H1 (cell line): ENCODE measurements at regions not wholly inside any gene's neighbourhood (a gene's known extent, or its start where the extent isn't known, plus 50 kb on each side); places are given as distances from the start of the nearest gene placed in this dataset.

ENCODE experiments used
- CTCF ChIA-PET: fragments of 300-600 bp; sonication (Branson Sonifier 250); formaldehyde crosslinking; loops from one replicate; lab custom pipeline; 2021; ENCODE audit not compliant: partially characterized antibody; lab: Charles Lee
- POLR2A ChIA-PET: fragments of 300-600 bp; sonication (Branson Sonifier 250); formaldehyde crosslinking; loops from one replicate; lab custom pipeline; 2021; ENCODE audit warnings: inconsistent platforms; ENCODE audit not compliant: partially characterized antibody; lab: Charles Lee
- DNase-seq, 2 experiments: peaks; one replicate each; pipeline versions ENCODE4 v3.0.0 to v3.0.0-alpha.2; 2010 to 2022; ENCODE audit warnings: low spot score in 2 of 2, low read depth in 1 of 2, mixed read lengths in 1 of 2
- FAIRE-seq: peaks from 2 replicates; lab custom pipeline; 2011; peaks lifted over from hg19 to GRCh38; lab: Jason Lieb, UNC
- H2AFZ ChIP-seq: 2 replicates; pipeline ENCODE4 v1.8.1; 2012; ENCODE audit warnings: low read length, inconsistent platforms
- H2AK5ac ChIP-seq: 2 replicates; pipeline ENCODE4 v1.6.1; 2013; ENCODE audit warnings: low read depth, low read length
- H2BK120ac ChIP-seq: replicated peaks from 2 replicates; pipeline ENCODE3; 2013; ENCODE audit warnings: low read depth, low read length, inconsistent platforms
- H2BK12ac ChIP-seq: 2 replicates; pipeline ENCODE4 v1.6.1; 2013; ENCODE audit warnings: low read depth, low read length
- H2BK15ac ChIP-seq: 2 replicates; pipeline ENCODE4 v1.6.1; 2013; ENCODE audit warnings: low read length
- H2BK20ac ChIP-seq: 2 replicates; pipeline ENCODE4 v1.6.1; 2013; ENCODE audit warnings: low read length
- H2BK5ac ChIP-seq: 2 replicates; pipeline ENCODE4 v1.6.1; 2013; ENCODE audit warnings: low read depth, low read length
- H3K14ac ChIP-seq: 2 replicates; pipeline ENCODE4 v1.6.1; 2013; ENCODE audit warnings: inconsistent platforms; ENCODE audit not compliant: insufficient read length
- H3K18ac ChIP-seq: 2 replicates; pipeline ENCODE4 v1.6.1; 2013; ENCODE audit warnings: low read length; ENCODE audit errors: extremely low read depth
- H3K23ac ChIP-seq: 2 replicates; pipeline ENCODE4 v1.6.1; 2013; ENCODE audit warnings: inconsistent platforms; ENCODE audit not compliant: insufficient read length
- H3K23me2 ChIP-seq: 2 replicates; pipeline ENCODE4 v1.6.1; 2013; ENCODE audit warnings: low read depth, low read length
- H3K27ac ChIP-seq: 2 replicates; pipeline ENCODE4 v1.6.1; 2011; ENCODE audit warnings: low read depth, low read length, inconsistent platforms
- H3K27me3 ChIP-seq, 4 experiments: replicated peaks in 1 of 4; 1 replicate in 1 of 4; 2 replicates in 3 of 4; pipeline versions ENCODE4 v1.6.1 to v1.8.1; 2011 to 2013; ENCODE audit warnings: low read length in 3 of 4, mild to moderate bottlenecking in 3 of 4, inconsistent platforms in 2 of 4, mixed read lengths in 2 of 4, moderate library complexity in 1 of 4; ENCODE audit not compliant: control insufficient read depth in 3 of 4, insufficient read depth in 3 of 4; ENCODE audit errors: extremely low read depth in 1 of 4
- H3K36me3 ChIP-seq, 4 experiments: 2 replicates each; pipeline versions ENCODE4 v1.6.1 to v1.8.1; 2011 to 2013; ENCODE audit warnings: mild to moderate bottlenecking in 4 of 4, low read length in 3 of 4, moderate library complexity in 2 of 4, control low read depth in 1 of 4, inconsistent platforms in 1 of 4; ENCODE audit not compliant: insufficient read depth in 4 of 4, control insufficient read depth in 2 of 4
- H3K4ac ChIP-seq: replicated peaks from 2 replicates; pipeline ENCODE3; 2013; ENCODE audit warnings: low read length, low read depth, mixed read lengths, inconsistent platforms; ENCODE audit not compliant: insufficient read length
- H3K4me1 ChIP-seq, 4 experiments: replicated peaks in 1 of 4; 1 replicate in 1 of 4; 2 replicates in 3 of 4; pipeline versions ENCODE4 v1.6.1 to v1.8.1; 2011 to 2013; ENCODE audit warnings: low read length in 3 of 4, inconsistent platforms in 2 of 4, mixed read lengths in 1 of 4; ENCODE audit not compliant: insufficient read depth in 4 of 4, control insufficient read depth in 3 of 4
- H3K4me2 ChIP-seq, 2 experiments: 2 replicates each; pipeline versions ENCODE4 v1.6.1 to v1.8.1; 2011 to 2013; ENCODE audit warnings: low read depth in 2 of 2, low read length in 2 of 2, control low read depth in 1 of 2, inconsistent platforms in 1 of 2, mild to moderate bottlenecking in 1 of 2; ENCODE audit not compliant: insufficient read depth in 1 of 2
- H3K4me3 ChIP-seq, 4 experiments: fragments of 200-600, 300-600 bp in 1 of 4; sonication (generic), shearing (Covaris generic), sonication (Bioruptor Twin) in 1 of 4; 2 replicates each; pipeline versions ENCODE4 v1.5.1 to v1.8.1; 2011 to 2016; ENCODE audit warnings: low read length in 4 of 4, low read depth in 3 of 4, control low read depth in 2 of 4, inconsistent platforms in 2 of 4, mild to moderate bottlenecking in 2 of 4, mixed read lengths in 1 of 4, moderate library complexity in 1 of 4; ENCODE audit not compliant: insufficient read depth in 2 of 4; ENCODE audit errors: extremely low read depth in 1 of 4
- H3K56ac ChIP-seq: replicated peaks from 2 replicates; pipeline ENCODE3; 2013; ENCODE audit warnings: low read depth, mild to moderate bottlenecking, mixed read lengths, low read length, inconsistent platforms; ENCODE audit not compliant: insufficient read length
- H3K79me1 ChIP-seq: 2 replicates; pipeline ENCODE4 v1.6.1; 2013; ENCODE audit warnings: low read depth, low read length, control low read depth
- H3K79me2 ChIP-seq, 2 experiments: 2 replicates each; pipeline versions ENCODE4 v1.6.1 to v1.8.1; 2012 to 2013; ENCODE audit warnings: low read length in 2 of 2, mild to moderate bottlenecking in 2 of 2, inconsistent platforms in 1 of 2; ENCODE audit not compliant: insufficient read depth in 2 of 2, control insufficient read depth in 1 of 2
- H3K9ac ChIP-seq, 4 experiments: replicated peaks in 1 of 4; 1 replicate in 1 of 4; 2 replicates in 3 of 4; pipeline versions ENCODE4 v1.6.1 to v1.8.1; 2011 to 2013; ENCODE audit warnings: low read depth in 3 of 4, low read length in 3 of 4, control low read depth in 2 of 4, mild to moderate bottlenecking in 2 of 4, moderate library complexity in 2 of 4, inconsistent platforms in 1 of 4; ENCODE audit errors: extremely low read depth in 1 of 4
- H3K9me3 ChIP-seq, 2 experiments: 2 replicates each; pipeline versions ENCODE4 v1.6.1 to v1.8.1; 2012 to 2013; ENCODE audit warnings: mild to moderate bottlenecking in 2 of 2, moderate library complexity in 2 of 2, control low read depth in 1 of 2, inconsistent platforms in 1 of 2, low read depth in 1 of 2, low read length in 1 of 2, mixed read lengths in 1 of 2; ENCODE audit not compliant: insufficient read depth in 2 of 2
- H4K20me1 ChIP-seq, 2 experiments: replicated peaks in 1 of 2; 2 replicates each; pipeline versions ENCODE3 to v1.8.1; 2011 to 2013; ENCODE audit warnings: inconsistent platforms in 2 of 2, low read length in 2 of 2, mild to moderate bottlenecking in 1 of 2; ENCODE audit not compliant: insufficient read depth in 2 of 2, control insufficient read depth in 1 of 2
- H4K5ac ChIP-seq: 2 replicates; pipeline ENCODE4 v1.6.1; 2013; ENCODE audit warnings: low read length, low read depth, mixed read lengths, inconsistent platforms; ENCODE audit not compliant: insufficient read length
- H4K8ac ChIP-seq: 2 replicates; pipeline ENCODE4 v1.8.0; 2013; ENCODE audit warnings: mild to moderate bottlenecking, moderate library complexity, low read length, inconsistent platforms; ENCODE audit not compliant: insufficient read depth; ENCODE audit errors: extremely low read depth
- H4K91ac ChIP-seq: replicated peaks from 2 replicates; pipeline ENCODE3; 2013; ENCODE audit warnings: low read length, mixed read lengths, inconsistent platforms; ENCODE audit not compliant: insufficient read length
- BRCA1 ChIP-seq: IDR thresholded peaks from 2 replicates; pipeline ENCODE4 v1.6.1; 2012; ENCODE audit warnings: low read depth, low read length, improper control_type of control experiment
- CBX5 ChIP-seq: fragments of 300-800, 300-1000 bp; sonication (generic); IDR thresholded peaks from 2 replicates; pipeline ENCODE4 v1.7.1; 2016; ENCODE audit warnings: antibody characterized with exemption, low read length, low read depth
- CHD2 ChIP-seq: IDR thresholded peaks from 2 replicates; pipeline ENCODE4 v1.6.1; 2012; ENCODE audit warnings: low read length, improper control_type of control experiment
- NANOG ChIP-seq: IDR thresholded peaks from 2 replicates; pipeline ENCODE4 v1.6.1; 2011; ENCODE audit warnings: low read length, low read depth, mild to moderate bottlenecking, inconsistent platforms; ENCODE audit not compliant: insufficient read depth, poor library complexity, severe bottlenecking
- POLR2A ChIP-seq, 2 experiments: IDR thresholded peaks; 1 replicate in 1 of 2; 2 replicates in 1 of 2; pipeline ENCODE4 v1.6.1; 2011; ENCODE audit warnings: low read depth in 2 of 2, low read length in 2 of 2, mild to moderate bottlenecking in 2 of 2; ENCODE audit errors: control extremely low read depth in 1 of 2
- RFX5 ChIP-seq: IDR thresholded peaks from 2 replicates; pipeline ENCODE4 v1.6.1; 2011; ENCODE audit warnings: low read depth, low read length, improper control_type of control experiment, borderline replicate concordance
- SUZ12 ChIP-seq: fragments of 200-600 bp; sonication (generic); IDR thresholded peaks from 2 replicates; pipeline ENCODE4 v1.6.1; 2012; ENCODE audit warnings: mild to moderate bottlenecking, inconsistent platforms, low read length, moderate library complexity, mixed read lengths
- YY1 ChIP-seq: IDR thresholded peaks from 2 replicates; pipeline ENCODE4 v1.6.1; 2011; ENCODE audit warnings: low read depth, mild to moderate bottlenecking, low read length
- TF ChIP-seq, protein P1 (sequence below): IDR thresholded peaks from 2 replicates; pipeline ENCODE4 v1.6.1; 2012; ENCODE audit warnings: low read length, inconsistent platforms
- TF ChIP-seq, protein P2 (sequence below), 3 experiments: IDR thresholded peaks; 1 replicate in 2 of 3; 2 replicates in 1 of 3; pipeline versions ENCODE4 v1.5.1 to v1.6.1; 2011; ENCODE audit warnings: low read length in 3 of 3, mild to moderate bottlenecking in 3 of 3, inconsistent platforms in 2 of 3, low read depth in 1 of 3, moderate library complexity in 1 of 3; ENCODE audit not compliant: insufficient read depth in 1 of 3; ENCODE audit errors: control extremely low read depth in 1 of 3
- TF ChIP-seq, protein P3 (sequence below): IDR thresholded peaks from 2 replicates; pipeline ENCODE4 v1.6.1; 2011; ENCODE audit warnings: low read depth, mild to moderate bottlenecking, low read length; ENCODE audit not compliant: insufficient read depth

DNA sequence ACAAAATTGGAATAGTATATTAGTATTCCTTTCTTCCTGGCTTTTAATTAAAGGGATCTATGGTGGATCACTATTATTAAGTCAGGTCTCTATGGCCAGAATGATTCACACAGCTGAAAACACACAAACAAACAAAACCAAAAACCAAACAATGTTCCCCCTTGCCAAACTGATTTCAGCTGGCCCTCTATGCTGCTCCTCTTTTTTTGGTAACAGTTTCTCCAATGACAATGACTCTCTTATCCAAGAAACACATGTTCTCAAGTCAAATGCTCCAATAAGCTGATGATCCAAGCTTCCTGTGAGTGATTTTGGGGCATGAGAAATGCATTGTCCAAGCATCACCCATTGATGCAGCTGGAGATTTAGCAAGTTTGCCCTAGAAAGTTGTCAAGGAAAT lies 193.4 kb upstream of the TUT7 start:
- POLR2A ChIA-PET, result no interaction called here
- DNase-seq, result no peak
- Histone ChIP-seq H2BK12ac (no peak overlapping the region), H3K79me2 (no peaks in the 10 kb centered on the region), H2AFZ (no peak overlapping the region), H4K20me1 (no peaks in the 10 kb centered on the region), H3K18ac (no peak overlapping the region), H2BK5ac (no peak overlapping the region; the same call in 1 of the 2 replicates), H3K27me3 (no peaks in the 10 kb centered on the region), H4K5ac (no peak overlapping the region), H3K23ac (no peak overlapping the region), H3K9me3 (no peaks in the 10 kb centered on the region), H4K91ac (no peak overlapping the region), H2BK120ac (no peak overlapping the region), H3K36me3 (no peaks in the 10 kb centered on the region), H3K4me3 (no peak overlapping the region), H3K4me2 (no peak overlapping the region), H3K23me2 (no peaks in the 10 kb centered on the region), H3K9ac (no peak overlapping the region), H2AK5ac (no peak overlapping the region), H3K27ac (no peak overlapping the region), H3K56ac (no peak overlapping the region), H3K14ac (no peak overlapping the region), H3K4ac (no peak overlapping the region), H4K8ac (no peak overlapping the region), H3K4me1 (peaks cover 0 to 16% (median 11%) of the 10 kb centered on the region in 4 experiments; a peak in 4 of 7 replicates), H2BK20ac (no peak overlapping the region), H3K79me1 (no peaks in the 10 kb centered on the region), H2BK15ac (no peak overlapping the region)
- CTCF ChIA-PET, result no interaction called here
- FAIRE-seq, result no peak
- TF ChIP-seq POLR2A (IDR thresholded peaks at IDR 0.05; ENCODE audit: control extremely low read depth in 1 of 2, low read depth in 2 of 2, low read length in 2 of 2) (no peak), BRCA1 (no peak), RFX5 (no peak), SUZ12 (no peak), CHD2 (no peak), CBX5 (no peak), YY1 (no peak), NANOG (no peak)
- TF ChIP-seq, protein P1, sequence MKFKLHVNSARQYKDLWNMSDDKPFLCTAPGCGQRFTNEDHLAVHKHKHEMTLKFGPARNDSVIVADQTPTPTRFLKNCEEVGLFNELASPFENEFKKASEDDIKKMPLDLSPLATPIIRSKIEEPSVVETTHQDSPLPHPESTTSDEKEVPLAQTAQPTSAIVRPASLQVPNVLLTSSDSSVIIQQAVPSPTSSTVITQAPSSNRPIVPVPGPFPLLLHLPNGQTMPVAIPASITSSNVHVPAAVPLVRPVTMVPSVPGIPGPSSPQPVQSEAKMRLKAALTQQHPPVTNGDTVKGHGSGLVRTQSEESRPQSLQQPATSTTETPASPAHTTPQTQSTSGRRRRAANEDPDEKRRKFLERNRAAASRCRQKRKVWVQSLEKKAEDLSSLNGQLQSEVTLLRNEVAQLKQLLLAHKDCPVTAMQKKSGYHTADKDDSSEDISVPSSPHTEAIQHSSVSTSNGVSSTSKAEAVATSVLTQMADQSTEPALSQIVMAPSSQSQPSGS, result no peak
- TF ChIP-seq, protein P2, sequence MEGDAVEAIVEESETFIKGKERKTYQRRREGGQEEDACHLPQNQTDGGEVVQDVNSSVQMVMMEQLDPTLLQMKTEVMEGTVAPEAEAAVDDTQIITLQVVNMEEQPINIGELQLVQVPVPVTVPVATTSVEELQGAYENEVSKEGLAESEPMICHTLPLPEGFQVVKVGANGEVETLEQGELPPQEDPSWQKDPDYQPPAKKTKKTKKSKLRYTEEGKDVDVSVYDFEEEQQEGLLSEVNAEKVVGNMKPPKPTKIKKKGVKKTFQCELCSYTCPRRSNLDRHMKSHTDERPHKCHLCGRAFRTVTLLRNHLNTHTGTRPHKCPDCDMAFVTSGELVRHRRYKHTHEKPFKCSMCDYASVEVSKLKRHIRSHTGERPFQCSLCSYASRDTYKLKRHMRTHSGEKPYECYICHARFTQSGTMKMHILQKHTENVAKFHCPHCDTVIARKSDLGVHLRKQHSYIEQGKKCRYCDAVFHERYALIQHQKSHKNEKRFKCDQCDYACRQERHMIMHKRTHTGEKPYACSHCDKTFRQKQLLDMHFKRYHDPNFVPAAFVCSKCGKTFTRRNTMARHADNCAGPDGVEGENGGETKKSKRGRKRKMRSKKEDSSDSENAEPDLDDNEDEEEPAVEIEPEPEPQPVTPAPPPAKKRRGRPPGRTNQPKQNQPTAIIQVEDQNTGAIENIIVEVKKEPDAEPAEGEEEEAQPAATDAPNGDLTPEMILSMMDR (IDR thresholded peaks at IDR 0.05; ENCODE audit: control extremely low read depth in 1 of 3, insufficient read depth in 1 of 3, low read depth in 1 of 3, low read length in 3 of 3), result no peak
- TF ChIP-seq, protein P3, sequence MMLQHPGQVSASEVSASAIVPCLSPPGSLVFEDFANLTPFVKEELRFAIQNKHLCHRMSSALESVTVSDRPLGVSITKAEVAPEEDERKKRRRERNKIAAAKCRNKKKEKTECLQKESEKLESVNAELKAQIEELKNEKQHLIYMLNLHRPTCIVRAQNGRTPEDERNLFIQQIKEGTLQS, result no peak
